ENCODE measurements at regions not wholly inside any gene's neighbourhood (a gene's known extent, or its start where the extent isn't known, plus 50 kb on each side); places are given as distances from the start of the nearest gene placed in this dataset.

GRCh38 chr6:44621846-44622245 lies 234.3 kb downstream of the CDC5L start:
- TF ChIP-seq CTCF (conservative IDR thresholded peaks at IDR 0.05; ENCODE audit: low read length) (no peak), EZH2phosphoT487 (IDR thresholded peaks at IDR 0.05; ENCODE audit: borderline replicate concordance, low read depth, low read length) (no peak)
